Glomerular visceral epithelial cell (primary cell): ENCODE measurements at regions not wholly inside any gene's neighbourhood (a gene's known extent, or its start where the extent isn't known, plus 50 kb on each side); places are given as distances from the start of the nearest gene placed in this dataset.
A peak's percentile ranks its signal among the peaks of the same experiment; 100 is the strongest.

Experiments
- DNase-seq: peaks from one replicate; pipeline ENCODE4 v3.0.0-alpha.2; 2016; ENCODE audit errors: extremely low spot score

GRCh38 chr3:70840106-70840870 lies 527.9 kb upstream of the MDFIC2 start:
- DNase-seq, result peak; percentile 61

GRCh38 chr3:70833239-70833960 lies 521.0 kb upstream of the MDFIC2 start:
- DNase-seq, result no peak

- DNase-seq, result peak; percentile 71
These were observed 520.4 kb upstream of the MDFIC2 start for GRCh38 chr3:70832834-70833205.

- DNase-seq, result peak; percentile 76
These were observed 519.8 kb upstream of the MDFIC2 start for GRCh38 chr3:70832089-70832833.

GRCh38 chr3:70829092-70829491 lies 516.7 kb upstream of the MDFIC2 start:
- DNase-seq, result peak; percentile 58

- DNase-seq, result peak; percentile 81
These were observed 512.3 kb upstream of the MDFIC2 start for GRCh38 chr3:70824773-70825172.

- DNase-seq, result peak; percentile 8
These were observed 511.6 kb upstream of the MDFIC2 start for GRCh38 chr3:70824078-70824477.

GRCh38 chr3:70823622-70824021 lies 511.2 kb upstream of the MDFIC2 start:
- no peak for DNase-seq

- DNase-seq, result no peak
These were observed 510.2 kb upstream of the MDFIC2 start for GRCh38 chr3:70822669-70823068.

GRCh38 chr3:70821602-70822001 lies 509.2 kb upstream of the MDFIC2 start:
- no peak for DNase-seq

GRCh38 chr3:70820397-70820796 lies 508.0 kb upstream of the MDFIC2 start:
- DNase-seq, result no peak

GRCh38 chr3:70818145-70818544 lies 505.7 kb upstream of the MDFIC2 start:
- no peak for DNase-seq

- no peak for DNase-seq
These were observed 503.9 kb upstream of the MDFIC2 start for GRCh38 chr3:70816346-70816745.

GRCh38 chr3:70815817-70816216 lies 503.4 kb upstream of the MDFIC2 start:
- DNase-seq, result no peak

GRCh38 chr3:70813311-70813710 lies 500.9 kb upstream of the MDFIC2 start:
- DNase-seq, result no peak

GRCh38 chr3:70811880-70812279 lies 499.4 kb upstream of the MDFIC2 start:
- DNase-seq, result peak; percentile 41

- no peak for DNase-seq
These were observed 496.4 kb upstream of the MDFIC2 start for GRCh38 chr3:70808881-70809280.

GRCh38 chr3:70806556-70806955 lies 494.1 kb upstream of the MDFIC2 start:
- no peak for DNase-seq

GRCh38 chr3:70806021-70806420 lies 493.6 kb upstream of the MDFIC2 start:
- DNase-seq, result no peak

GRCh38 chr3:70805061-70805889 lies 492.8 kb upstream of the MDFIC2 start:
- DNase-seq, result peak; percentile 8

GRCh38 chr3:70803891-70804290 lies 491.5 kb upstream of the MDFIC2 start:
- DNase-seq, result no peak

- DNase-seq, result no peak
These were observed 490.9 kb upstream of the MDFIC2 start for GRCh38 chr3:70803319-70803718.
